ENCODE measurements at regions not wholly inside any gene's neighbourhood (a gene's known extent, or its start where the extent isn't known, plus 50 kb on each side); places are given as distances from the start of the nearest gene placed in this dataset.

DNA sequence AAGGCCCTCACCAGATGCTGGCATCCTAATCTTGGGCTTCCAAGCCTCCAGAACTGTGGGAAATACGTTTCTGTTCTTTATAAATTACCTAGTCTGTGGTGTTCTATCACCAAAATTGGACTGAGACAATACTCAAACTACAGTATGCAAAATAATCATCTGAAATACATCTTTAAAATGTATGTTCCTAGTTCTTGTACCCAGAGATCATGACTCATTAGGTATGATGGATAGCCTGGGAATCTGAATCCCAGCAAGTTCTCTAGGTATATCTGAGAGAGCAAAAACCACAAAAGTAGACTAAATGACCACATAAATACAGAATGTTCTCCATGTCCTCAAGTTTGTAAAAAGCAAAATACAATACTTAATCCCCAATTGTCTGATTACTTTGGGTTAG, 166.3 kb downstream of the YIPF5 start:
- no peaks in the 10 kb centered on the region for H3K27me3 Mint-ChIP-seq (ENCODE audit: unreplicated experiment)
- no peak for DNase-seq (ENCODE audit: extremely low spot score, unreplicated experiment)
- peaks cover 2% of the 10 kb centered on the region for H3K4me1 Mint-ChIP-seq (ENCODE audit: unreplicated experiment)
- TF ChIP-seq, protein P1, sequence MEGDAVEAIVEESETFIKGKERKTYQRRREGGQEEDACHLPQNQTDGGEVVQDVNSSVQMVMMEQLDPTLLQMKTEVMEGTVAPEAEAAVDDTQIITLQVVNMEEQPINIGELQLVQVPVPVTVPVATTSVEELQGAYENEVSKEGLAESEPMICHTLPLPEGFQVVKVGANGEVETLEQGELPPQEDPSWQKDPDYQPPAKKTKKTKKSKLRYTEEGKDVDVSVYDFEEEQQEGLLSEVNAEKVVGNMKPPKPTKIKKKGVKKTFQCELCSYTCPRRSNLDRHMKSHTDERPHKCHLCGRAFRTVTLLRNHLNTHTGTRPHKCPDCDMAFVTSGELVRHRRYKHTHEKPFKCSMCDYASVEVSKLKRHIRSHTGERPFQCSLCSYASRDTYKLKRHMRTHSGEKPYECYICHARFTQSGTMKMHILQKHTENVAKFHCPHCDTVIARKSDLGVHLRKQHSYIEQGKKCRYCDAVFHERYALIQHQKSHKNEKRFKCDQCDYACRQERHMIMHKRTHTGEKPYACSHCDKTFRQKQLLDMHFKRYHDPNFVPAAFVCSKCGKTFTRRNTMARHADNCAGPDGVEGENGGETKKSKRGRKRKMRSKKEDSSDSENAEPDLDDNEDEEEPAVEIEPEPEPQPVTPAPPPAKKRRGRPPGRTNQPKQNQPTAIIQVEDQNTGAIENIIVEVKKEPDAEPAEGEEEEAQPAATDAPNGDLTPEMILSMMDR (IDR thresholded peaks at IDR 0.05) = no peak
- H3K36me3 Mint-ChIP-seq (ENCODE audit: unreplicated experiment) = no peaks in the 10 kb centered on the region
- no peak overlapping the region for H3K4me3 Mint-ChIP-seq (ENCODE audit: unreplicated experiment)
- H3K27ac Mint-ChIP-seq (ENCODE audit: unreplicated experiment) = no peak overlapping the region
- H3K9me3 Mint-ChIP-seq (ENCODE audit: unreplicated experiment) = no peaks in the 10 kb centered on the region

GRCh38 chr5:144004751-144005150, 165.7 kb downstream of the YIPF5 start:
- H3K27ac Mint-ChIP-seq (ENCODE audit: unreplicated experiment) = no peak overlapping the region
- no peak overlapping the region for H3K4me3 Mint-ChIP-seq (ENCODE audit: unreplicated experiment)
- TF ChIP-seq, protein P1 (IDR thresholded peaks at IDR 0.05) = no peak
- H3K36me3 Mint-ChIP-seq (ENCODE audit: unreplicated experiment) = no peaks in the 10 kb centered on the region
- peaks cover 2% of the 10 kb centered on the region for H3K4me1 Mint-ChIP-seq (ENCODE audit: unreplicated experiment)
- H3K27me3 Mint-ChIP-seq (ENCODE audit: unreplicated experiment) = no peaks in the 10 kb centered on the region
- no peaks in the 10 kb centered on the region for H3K9me3 Mint-ChIP-seq (ENCODE audit: unreplicated experiment)
- no peak for DNase-seq (ENCODE audit: extremely low spot score, unreplicated experiment)

DNA sequence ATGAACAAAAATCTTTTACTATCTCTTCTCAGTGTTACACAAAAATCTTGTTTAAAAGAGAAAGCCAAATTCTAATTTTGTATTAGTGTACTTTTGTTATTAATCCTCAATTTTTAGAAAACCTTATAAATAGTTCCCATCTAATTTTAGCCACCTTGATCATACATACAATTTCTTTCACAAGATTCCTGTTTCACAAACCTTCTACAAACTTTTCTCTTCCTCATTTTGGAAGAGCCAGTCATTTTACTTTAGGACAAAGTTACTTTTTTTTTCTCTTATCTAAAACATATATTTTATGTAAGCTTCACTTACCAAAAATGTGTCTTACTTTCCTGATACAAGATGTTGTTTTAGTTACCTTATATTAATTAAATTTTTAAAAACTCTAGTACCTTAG, 161.3 kb downstream of the YIPF5 start:
- TF ChIP-seq, protein P1 (IDR thresholded peaks at IDR 0.05) = no peak
- Mint-ChIP-seq H3K4me3 (ENCODE audit: unreplicated experiment) (no peak overlapping the region), H3K27ac (ENCODE audit: unreplicated experiment) (no peak overlapping the region), H3K4me1 (ENCODE audit: unreplicated experiment) (no peaks in the 10 kb centered on the region), H3K36me3 (ENCODE audit: unreplicated experiment) (no peaks in the 10 kb centered on the region), H3K27me3 (ENCODE audit: unreplicated experiment) (no peaks in the 10 kb centered on the region), H3K9me3 (ENCODE audit: unreplicated experiment) (peaks cover 7% of the 10 kb centered on the region)
- no peak for DNase-seq (ENCODE audit: extremely low spot score, unreplicated experiment)

DNA sequence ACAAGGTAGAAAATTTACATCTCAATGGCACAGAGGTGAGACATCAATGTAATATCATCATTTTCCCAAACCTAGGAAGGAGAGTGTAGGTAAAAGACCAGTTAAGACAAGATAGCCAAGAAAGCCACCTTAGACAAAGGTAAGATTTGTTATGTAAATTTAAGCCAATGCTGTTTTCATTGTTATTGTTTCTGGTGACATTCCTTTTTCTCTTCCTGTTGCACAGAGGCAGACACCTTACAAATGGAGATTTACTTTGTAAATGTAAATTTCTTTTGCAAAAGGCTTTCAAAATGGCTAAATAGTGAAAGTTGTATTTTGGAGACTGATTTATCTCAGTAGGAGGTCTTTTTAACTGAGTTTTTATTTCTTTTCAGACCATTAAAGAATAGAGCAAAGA, 159.1 kb downstream of the YIPF5 start:
- Mint-ChIP-seq H3K4me3 (ENCODE audit: unreplicated experiment) (no peak overlapping the region), H3K9me3 (ENCODE audit: unreplicated experiment) (peaks cover 7% of the 10 kb centered on the region), H3K27ac (ENCODE audit: unreplicated experiment) (no peak overlapping the region), H3K27me3 (ENCODE audit: unreplicated experiment) (no peaks in the 10 kb centered on the region), H3K36me3 (ENCODE audit: unreplicated experiment) (no peaks in the 10 kb centered on the region), H3K4me1 (ENCODE audit: unreplicated experiment) (no peaks in the 10 kb centered on the region)
- DNase-seq (ENCODE audit: extremely low spot score, unreplicated experiment) = no peak
- TF ChIP-seq, protein P1 (IDR thresholded peaks at IDR 0.05) = no peak

GRCh38 chr5:144013816-144014215, 156.6 kb downstream of the YIPF5 start:
- Mint-ChIP-seq H3K36me3 (ENCODE audit: unreplicated experiment) (no peaks in the 10 kb centered on the region), H3K4me3 (ENCODE audit: unreplicated experiment) (no peak overlapping the region), H3K4me1 (ENCODE audit: unreplicated experiment) (no peaks in the 10 kb centered on the region), H3K27me3 (ENCODE audit: unreplicated experiment) (peaks cover 5% of the 10 kb centered on the region), H3K9me3 (ENCODE audit: unreplicated experiment) (peaks cover 7% of the 10 kb centered on the region), H3K27ac (ENCODE audit: unreplicated experiment) (no peak overlapping the region)
- TF ChIP-seq, protein P1 (IDR thresholded peaks at IDR 0.05) = no peak
- DNase-seq (ENCODE audit: extremely low spot score, unreplicated experiment) = no peak
